HCT116 (cell line): ENCODE measurements at regions not wholly inside any gene's neighbourhood (a gene's known extent, or its start where the extent isn't known, plus 50 kb on each side); places are given as distances from the start of the nearest gene placed in this dataset.

Experiments
- ATAC-seq: fragments of 200-7000 bp; cut with Tn5 transposase; 2 replicates; pipeline ENCODE4 v1.9.1; 2020; ENCODE audit warnings: mild to moderate bottlenecking, moderate library complexity
- BruUV-seq: library from RNA; stranded (reverse); fragments of 400-500 nt; replicated peaks from 2 replicates; lab custom pipeline; 2021; lab: Mats Ljungman, UMichigan
- CTCF ChIA-PET: fragments of 300-600 bp; sonication (Branson Sonifier 250); formaldehyde crosslinking; loops from one replicate; lab custom pipeline; 2021; ENCODE audit warnings: antibody characterized with exemption; lab: Charles Lee
- POLR2A ChIA-PET: fragments of 300-600, 350-600 bp; sonication (Branson Sonifier 250); formaldehyde crosslinking; loops from one replicate; lab custom pipeline; 2021; ENCODE audit warnings: antibody characterized with exemption; lab: Charles Lee
- RAD21 ChIA-PET, 2 experiments: fragments of 300-600 bp; sonication (Branson Sonifier 250); formaldehyde crosslinking; loops; one replicate each; lab custom pipeline; 2023; ENCODE audit warnings: low total read pairs in 2 of 2; ENCODE audit not compliant: uncharacterized antibody in 2 of 2, unreplicated experiment in 2 of 2, low non-redundant PET in 1 of 2; lab: Charles Lee
- DNase-seq: peaks from one replicate; pipeline ENCODE4 v3.0.0-alpha.2; 2010; ENCODE audit warnings: low read depth, low spot score
- H2AFZ ChIP-seq: fragments of 200-600 bp; shearing (Covaris generic), sonication (generic); 2 replicates; pipeline ENCODE4 v1.6.1; 2017; ENCODE audit warnings: low read depth, mixed run types, mixed read lengths, antibody characterized with exemption, low read length; ENCODE audit not compliant: poor library complexity, severe bottlenecking
- H3K27ac ChIP-seq: 2 replicates; pipeline ENCODE4 v1.5.1; 2012; ENCODE audit warnings: low read depth, low read length
- H3K27me3 ChIP-seq: fragments of 200-600 bp; sonication (generic); 2 replicates; pipeline ENCODE4 v1.6.1; 2016; ENCODE audit warnings: mixed run types, low read length, mixed read lengths; ENCODE audit not compliant: insufficient read depth
- H3K36me3 ChIP-seq, 2 experiments: fragments of 200-500 bp in 1 of 2; fragments of 200-600 bp in 1 of 2; sonication (Bioruptor generic) in 1 of 2; sonication (generic) in 1 of 2; 2 replicates each; pipeline versions ENCODE4 v1.5.1 to v1.6.1; 2014 to 2016; ENCODE audit warnings: low read length in 2 of 2, inconsistent platforms in 1 of 2, mixed read lengths in 1 of 2, mixed run types in 1 of 2; ENCODE audit not compliant: insufficient read depth in 2 of 2, control insufficient read depth in 1 of 2
- H3K4me1 ChIP-seq, 2 experiments: fragments of 200-600 bp in 1 of 2; sonication (generic) in 1 of 2; 2 replicates each; pipeline versions ENCODE4 v1.5.1 to v1.6.1; 2012 to 2017; ENCODE audit warnings: low read length in 2 of 2, inconsistent platforms in 1 of 2, mild to moderate bottlenecking in 1 of 2, mixed read lengths in 1 of 2, mixed run types in 1 of 2, moderate library complexity in 1 of 2; ENCODE audit not compliant: insufficient read depth in 2 of 2, control insufficient read depth in 1 of 2
- H3K4me2 ChIP-seq: fragments of 200-600 bp; sonication (generic); 2 replicates; pipeline ENCODE4 v1.6.1; 2017; ENCODE audit warnings: mixed run types, low read length, mixed read lengths
- H3K4me3 ChIP-seq, 2 experiments: fragments of 200-600 bp in 1 of 2; sonication (generic) in 1 of 2; replicated peaks in 1 of 2; 2 replicates each; pipeline ENCODE4 v1.5.1; 2011 to 2016; ENCODE audit warnings: low read length in 2 of 2, control low read depth in 1 of 2, low read depth in 1 of 2, mild to moderate bottlenecking in 1 of 2, mixed read lengths in 1 of 2, mixed run types in 1 of 2
- H3K79me2 ChIP-seq: fragments of 200-600 bp; sonication (generic); 2 replicates; pipeline ENCODE4 v1.6.1; 2017; ENCODE audit warnings: mild to moderate bottlenecking, mixed run types, low read length, moderate library complexity, mixed read lengths; ENCODE audit not compliant: insufficient read depth
- H3K9ac ChIP-seq: fragments of 200-600 bp; sonication (generic); 2 replicates; pipeline ENCODE4 v1.6.1; 2016; ENCODE audit warnings: low read length, mixed read lengths
- H3K9me2 ChIP-seq: fragments of 200-600 bp; sonication (generic), shearing (Covaris generic); 2 replicates; pipeline ENCODE4 v1.6.1; 2017; ENCODE audit warnings: mixed run types, mild to moderate bottlenecking, moderate library complexity; ENCODE audit not compliant: insufficient read depth
- H3K9me3 ChIP-seq, 2 experiments: fragments of 200-500 bp in 1 of 2; fragments of 200-600 bp in 1 of 2; sonication (Bioruptor generic) in 1 of 2; sonication (generic) in 1 of 2; 2 replicates each; pipeline ENCODE4 v1.6.1; 2014 to 2017; ENCODE audit warnings: low read length in 2 of 2, mixed read lengths in 2 of 2, inconsistent platforms in 1 of 2, low read depth in 1 of 2, mild to moderate bottlenecking in 1 of 2, mixed run types in 1 of 2, moderate library complexity in 1 of 2; ENCODE audit not compliant: control insufficient read depth in 1 of 2, insufficient read depth in 1 of 2
- H4K20me1 ChIP-seq: fragments of 200-600 bp; sonication (generic), shearing (Covaris generic); 2 replicates; pipeline ENCODE4 v1.6.1; 2017; ENCODE audit warnings: mixed run types, mild to moderate bottlenecking, moderate library complexity; ENCODE audit not compliant: insufficient read depth
- ATF3 ChIP-seq: IDR thresholded peaks from 2 replicates; pipeline ENCODE4 v1.6.1; 2012
- CBX3 ChIP-seq: IDR thresholded peaks from 2 replicates; pipeline ENCODE4 v1.6.1; 2012; ENCODE audit warnings: low read depth
- CEBPB ChIP-seq: IDR thresholded peaks from 2 replicates; pipeline ENCODE4 v1.6.1; 2012; ENCODE audit warnings: low read depth
- ELF1 ChIP-seq: IDR thresholded peaks from 2 replicates; pipeline ENCODE4 v1.6.1; 2012; ENCODE audit warnings: low read depth, borderline replicate concordance
- EZH2 ChIP-seq: fragments of 200-600 bp; sonication (generic); IDR thresholded peaks from 2 replicates; pipeline ENCODE4 v1.6.1; 2017; ENCODE audit warnings: antibody characterized with exemption, mixed run types
- FOSL1 ChIP-seq: IDR thresholded peaks from 2 replicates; pipeline ENCODE4 v1.6.1; 2012; ENCODE audit warnings: low read depth
- JUND ChIP-seq: IDR thresholded peaks from 2 replicates; pipeline ENCODE4 v1.6.1; 2012
- POLR2AphosphoS5 ChIP-seq: IDR thresholded peaks from 2 replicates; pipeline ENCODE4 v1.6.1; 2011; ENCODE audit warnings: mild to moderate bottlenecking, low read depth, low read length, moderate library complexity
- RAD21 ChIP-seq: IDR thresholded peaks from 2 replicates; pipeline ENCODE4 v1.6.1; 2012; ENCODE audit warnings: low read depth, mild to moderate bottlenecking
- REST ChIP-seq: IDR thresholded peaks from 2 replicates; pipeline ENCODE4 v1.6.1; 2012; ENCODE audit warnings: low read depth
- SP1 ChIP-seq: IDR thresholded peaks from 2 replicates; pipeline ENCODE4 v1.6.1; 2012; ENCODE audit warnings: low read depth
- SRF ChIP-seq: IDR thresholded peaks from 2 replicates; pipeline ENCODE4 v1.6.1; 2012; ENCODE audit warnings: low read depth
- TCF7L2 ChIP-seq: IDR thresholded peaks from 2 replicates; pipeline ENCODE4 v1.7.0; 2011; ENCODE audit warnings: borderline replicate concordance, inconsistent platforms; ENCODE audit not compliant: insufficient read depth, insufficient read length; ENCODE audit errors: extremely low read depth
- ZFX ChIP-seq: fragments of 450-650 bp; IDR thresholded peaks from 2 replicates; pipeline ENCODE4 v1.6.1; 2017
- ZNF274 ChIP-seq: fragments of 200-500 bp; sonication (Bioruptor generic); IDR thresholded peaks from 2 replicates; pipeline ENCODE4 v1.6.1; 2014; ENCODE audit warnings: mild to moderate bottlenecking, low read depth, low read length, inconsistent platforms
- intact Hi-C: fragments of 100-400 bp; cut with micrococcal nuclease; formaldehyde crosslinking; loops from 2 replicates; pipeline ENCODE4 v1.10.0; 2022
- TF ChIP-seq, protein P1 (sequence below), 3 experiments: fragments of 200-600 bp in 1 of 3; sonication (generic) in 1 of 3; IDR thresholded peaks in 2 of 3; conservative IDR thresholded peaks in 1 of 3; 2 replicates each; pipeline ENCODE4 v1.5.1; 2012 to 2017; ENCODE audit warnings: low read depth in 2 of 3, low read length in 2 of 3, antibody characterized with exemption in 1 of 3, borderline replicate concordance in 1 of 3, control low read depth in 1 of 3, mild to moderate bottlenecking in 1 of 3, mixed read lengths in 1 of 3, mixed run types in 1 of 3, moderate library complexity in 1 of 3; ENCODE audit not compliant: insufficient read depth in 1 of 3

DNA sequence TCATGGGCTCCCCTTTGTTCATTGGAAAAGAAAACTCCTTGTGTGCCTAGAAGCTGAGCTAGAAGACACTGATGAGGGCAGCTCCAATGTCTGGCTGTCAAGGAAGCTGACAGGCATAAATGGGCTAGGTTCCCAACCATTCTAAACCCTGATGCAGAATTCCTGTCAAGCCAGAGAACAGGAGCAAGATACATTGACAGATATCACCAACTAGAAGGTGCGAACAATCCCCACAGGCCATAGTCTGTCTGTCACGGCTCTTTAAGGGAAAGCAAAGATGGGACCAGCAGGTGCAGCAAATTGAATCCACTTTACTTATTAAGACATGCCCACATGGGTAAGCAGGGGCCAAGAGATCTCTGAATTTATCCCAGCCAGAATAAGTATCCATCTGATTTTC lies 617.9 kb upstream of the POT1 start:
- intact Hi-C loops = no loop called here
- H3K27ac ChIP-seq = no peak overlapping the region
- H2AFZ ChIP-seq = no peak overlapping the region
- H3K4me1 ChIP-seq = no peaks in the 10 kb centered on the region
- H4K20me1 ChIP-seq = no peaks in the 10 kb centered on the region
- TF ChIP-seq REST = no peak
- TF ChIP-seq SRF = no peak
- TF ChIP-seq SP1 = no peak
- TF ChIP-seq RAD21 = no peak
- TF ChIP-seq TCF7L2 = no peak
- TF ChIP-seq, protein P1, sequence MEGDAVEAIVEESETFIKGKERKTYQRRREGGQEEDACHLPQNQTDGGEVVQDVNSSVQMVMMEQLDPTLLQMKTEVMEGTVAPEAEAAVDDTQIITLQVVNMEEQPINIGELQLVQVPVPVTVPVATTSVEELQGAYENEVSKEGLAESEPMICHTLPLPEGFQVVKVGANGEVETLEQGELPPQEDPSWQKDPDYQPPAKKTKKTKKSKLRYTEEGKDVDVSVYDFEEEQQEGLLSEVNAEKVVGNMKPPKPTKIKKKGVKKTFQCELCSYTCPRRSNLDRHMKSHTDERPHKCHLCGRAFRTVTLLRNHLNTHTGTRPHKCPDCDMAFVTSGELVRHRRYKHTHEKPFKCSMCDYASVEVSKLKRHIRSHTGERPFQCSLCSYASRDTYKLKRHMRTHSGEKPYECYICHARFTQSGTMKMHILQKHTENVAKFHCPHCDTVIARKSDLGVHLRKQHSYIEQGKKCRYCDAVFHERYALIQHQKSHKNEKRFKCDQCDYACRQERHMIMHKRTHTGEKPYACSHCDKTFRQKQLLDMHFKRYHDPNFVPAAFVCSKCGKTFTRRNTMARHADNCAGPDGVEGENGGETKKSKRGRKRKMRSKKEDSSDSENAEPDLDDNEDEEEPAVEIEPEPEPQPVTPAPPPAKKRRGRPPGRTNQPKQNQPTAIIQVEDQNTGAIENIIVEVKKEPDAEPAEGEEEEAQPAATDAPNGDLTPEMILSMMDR (IDR thresholded peaks at IDR 0.05 in 2 of 3, conservative IDR thresholded peaks at IDR 0.05 in 1 of 3; ENCODE audit: borderline replicate concordance in 1 of 3, insufficient read depth in 1 of 3, low read depth in 2 of 3, low read length in 2 of 3) = no peak
- TF ChIP-seq FOSL1 = no peak
- no peak for TF ChIP-seq EZH2
- TF ChIP-seq ELF1 = no peak
- TF ChIP-seq JUND = no peak
- no peak for TF ChIP-seq ZNF274
- no peak for TF ChIP-seq CBX3
- TF ChIP-seq ZFX = no peak
- TF ChIP-seq ATF3 = no peak
- no peak for TF ChIP-seq CEBPB
- TF ChIP-seq POLR2AphosphoS5 = no peak
- no peak overlapping the region for H3K4me3 ChIP-seq
- no peak overlapping the region for H3K4me2 ChIP-seq
- no peaks in the 10 kb centered on the region for H3K27me3 ChIP-seq
- no peaks in the 10 kb centered on the region for H3K9me3 ChIP-seq
- ATAC-seq = no peak
- no TSS peak for BruUV-seq
- DNase-seq = no peak
- no peak overlapping the region for H3K9ac ChIP-seq
- ChIA-PET CTCF (no interaction called here), RAD21 (no interaction called here), POLR2A (no interaction called here)
- H3K9me2 ChIP-seq = no peaks in the 10 kb centered on the region
- H3K36me3 ChIP-seq = no peaks in the 10 kb centered on the region
- H3K79me2 ChIP-seq = no peaks in the 10 kb centered on the region
